Epithelial cell of esophagus (primary cell): ENCODE measurements at regions not wholly inside any gene's neighbourhood (a gene's known extent, or its start where the extent isn't known, plus 50 kb on each side); places are given as distances from the start of the nearest gene placed in this dataset.

ENCODE experiments used
- DNase-seq: peaks from one replicate; pipeline ENCODE4 v3.0.0; 2010; ENCODE audit warnings: low read depth
- H3K4me3 ChIP-seq: 2 replicates; pipeline ENCODE4 v1.5.1; 2011; ENCODE audit warnings: mild to moderate bottlenecking, low read length, control low read depth
- CTCF ChIP-seq: IDR thresholded peaks from 2 replicates; pipeline ENCODE4 v1.5.1; 2011; ENCODE audit warnings: low read depth, mild to moderate bottlenecking, low read length, control low read depth, inconsistent platforms; ENCODE audit not compliant: insufficient read depth; ENCODE audit errors: missing control alignments

- TF ChIP-seq CTCF = no peak
- no peak overlapping the region for H3K4me3 ChIP-seq
- no peak for DNase-seq
These were observed 507.2 kb downstream of the GRXCR1 start for GRCh38 chr4:43399726-43400125.

- no peak for DNase-seq
- no peak for TF ChIP-seq CTCF
- no peak overlapping the region for H3K4me3 ChIP-seq
These were observed 509.9 kb downstream of the GRXCR1 start for GRCh38 chr4:43402393-43402792.

DNA sequence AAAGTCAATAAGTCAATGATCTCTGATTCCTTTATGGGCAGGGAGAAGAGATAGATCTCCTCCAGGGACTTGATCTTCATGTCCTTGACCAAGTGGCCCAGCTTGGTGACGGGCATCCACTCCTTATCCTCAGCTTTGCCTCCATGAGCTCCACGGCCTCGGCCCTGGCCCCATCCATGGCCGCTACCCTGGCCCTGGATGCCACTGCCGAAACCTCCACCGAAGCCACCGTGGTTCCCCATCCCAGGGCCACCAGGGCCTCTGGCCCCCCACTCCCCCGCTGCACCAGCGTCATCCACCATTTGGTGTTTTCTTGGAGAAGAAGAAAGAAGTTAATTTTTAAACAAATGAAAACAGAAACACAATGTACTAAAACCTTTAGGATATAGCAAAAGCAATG is 518.1 kb downstream of the GRXCR1 start:
- no peak overlapping the region for H3K4me3 ChIP-seq
- no peak for DNase-seq
- TF ChIP-seq CTCF = no peak

DNA sequence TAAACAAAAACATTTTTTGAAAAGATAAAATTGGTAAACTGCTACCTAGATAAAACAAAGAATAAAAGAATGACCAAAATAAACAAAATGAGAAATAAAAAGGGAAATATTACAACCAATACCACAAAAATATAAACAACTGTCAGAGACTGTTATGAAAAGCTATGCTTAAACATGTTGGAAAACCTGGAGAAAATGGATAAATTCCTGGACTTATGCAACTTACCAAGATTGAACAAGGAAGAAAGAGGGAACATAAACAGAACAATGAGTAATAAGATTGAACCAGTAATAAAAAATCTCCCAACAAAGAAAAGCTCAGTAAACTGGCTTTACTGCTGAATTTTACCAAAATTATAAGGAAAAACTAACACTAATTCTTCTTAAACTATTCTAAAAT is 518.7 kb downstream of the GRXCR1 start:
- no peak for TF ChIP-seq CTCF
- peak; percentile 8 for DNase-seq

DNA sequence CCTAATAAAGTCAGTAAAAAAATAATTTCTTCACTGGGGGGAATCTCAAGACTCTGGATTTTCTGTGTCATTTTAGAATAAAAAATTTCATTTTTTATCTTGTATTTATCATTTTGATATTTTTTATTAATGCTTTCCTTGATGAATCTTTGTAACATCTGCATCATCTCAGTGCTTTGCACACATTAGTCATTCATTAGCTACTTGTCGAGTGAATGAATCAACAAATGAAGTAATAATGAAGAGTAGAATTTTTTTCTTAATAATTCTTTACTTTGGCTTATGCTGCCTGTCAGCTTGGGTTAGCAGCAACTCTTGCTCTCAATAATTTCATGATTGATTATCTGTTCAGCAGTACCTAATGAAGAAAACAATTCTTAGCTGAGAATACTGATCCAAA is 530.8 kb downstream of the GRXCR1 start:
- no peak for TF ChIP-seq CTCF
- peak; percentile 52 for DNase-seq

More for the DNA sequence above, 518.7 kb downstream of the GRXCR1 start:
- no peak overlapping the region for H3K4me3 ChIP-seq

DNA sequence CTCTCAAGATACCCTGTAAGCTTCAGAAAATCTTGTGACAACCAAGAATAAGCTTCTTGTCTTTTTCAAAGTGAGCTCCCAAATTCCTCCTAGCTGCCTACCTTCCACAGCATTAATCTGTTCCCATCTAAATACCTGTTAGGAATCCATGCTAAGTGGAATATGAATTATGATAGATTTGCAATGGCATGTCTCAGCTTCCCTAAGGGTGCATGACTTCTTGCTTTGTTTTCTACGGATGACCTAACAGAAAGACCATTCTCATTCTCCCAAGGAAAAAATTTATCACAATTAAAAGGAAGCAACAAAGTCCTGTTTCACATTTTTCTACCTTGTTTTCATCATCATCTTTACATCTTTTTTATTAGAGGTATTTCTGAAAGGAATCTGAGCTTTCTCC is 532.7 kb downstream of the GRXCR1 start:
- no peak for TF ChIP-seq CTCF
- peak; percentile 52 for DNase-seq
- H3K4me3 ChIP-seq = no peak overlapping the region

More for the DNA sequence above, 530.8 kb downstream of the GRXCR1 start:
- no peak overlapping the region for H3K4me3 ChIP-seq

DNA sequence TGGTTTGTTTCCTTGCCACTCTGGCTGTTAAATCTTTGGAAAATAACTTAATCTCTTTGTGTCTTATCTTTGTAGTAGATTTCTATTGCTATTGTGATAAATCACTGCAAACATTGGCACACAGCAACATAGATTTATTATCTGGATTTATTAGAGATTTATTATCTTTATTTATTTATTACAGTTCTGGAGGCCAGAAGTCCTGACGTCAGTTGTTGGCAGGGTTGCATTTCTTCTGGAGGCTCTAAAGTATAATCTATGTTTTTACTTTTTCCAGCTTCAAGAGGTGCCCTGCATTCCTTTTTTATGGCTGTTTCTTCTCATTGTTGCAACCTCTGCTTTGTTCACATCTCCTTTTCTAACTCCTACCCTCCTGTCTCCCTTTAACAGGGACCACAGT is 542.8 kb downstream of the GRXCR1 start:
- no peak overlapping the region for H3K4me3 ChIP-seq
- no peak for TF ChIP-seq CTCF
- DNase-seq = no peak
